NCI-H1694 treated with DMSO at 0.1 percent for 48 hours (cell line): ENCODE measurements at regions not wholly inside any gene's neighbourhood (a gene's known extent, or its start where the extent isn't known, plus 50 kb on each side); places are given as distances from the start of the nearest gene placed in this dataset.

Experiments used
- DNase-seq: peaks from one replicate; lab custom pipeline; 2025; lab: John Stamatoyannopoulos, UW

DNA sequence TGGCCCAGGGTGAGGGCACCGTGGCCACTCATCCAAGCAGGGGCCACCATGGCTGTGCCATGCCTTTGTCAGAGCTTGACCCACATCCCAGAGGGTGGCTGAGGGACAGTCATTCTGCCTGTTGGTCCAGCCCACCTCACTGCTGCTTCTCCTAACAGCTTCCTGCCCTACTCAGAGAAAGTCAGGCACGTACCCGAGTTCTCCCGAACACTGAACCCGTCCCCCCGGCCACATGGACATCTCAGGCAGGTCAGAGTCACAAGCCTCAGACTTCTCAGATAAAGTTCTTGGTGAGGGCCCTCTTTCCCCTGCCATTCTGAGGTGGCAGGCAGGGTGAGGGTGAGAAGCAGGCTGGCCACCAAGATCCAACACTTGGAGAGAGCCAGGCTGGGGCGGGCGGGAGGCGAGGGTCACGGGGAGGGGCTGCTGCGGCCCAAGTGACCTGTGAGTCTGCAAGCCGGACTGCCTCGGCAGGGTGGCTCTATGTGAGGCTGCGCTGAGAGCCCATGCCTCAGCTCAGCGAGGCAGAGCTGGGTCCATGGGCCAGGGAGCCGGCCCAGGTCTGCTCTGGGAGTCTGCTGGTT, 317.8 kb downstream of the TMEM121 start:
- DNase-seq: no peak

GRCh38 chr14:105844810-105845724, 318.7 kb downstream of the TMEM121 start:
- no peak for DNase-seq

DNA sequence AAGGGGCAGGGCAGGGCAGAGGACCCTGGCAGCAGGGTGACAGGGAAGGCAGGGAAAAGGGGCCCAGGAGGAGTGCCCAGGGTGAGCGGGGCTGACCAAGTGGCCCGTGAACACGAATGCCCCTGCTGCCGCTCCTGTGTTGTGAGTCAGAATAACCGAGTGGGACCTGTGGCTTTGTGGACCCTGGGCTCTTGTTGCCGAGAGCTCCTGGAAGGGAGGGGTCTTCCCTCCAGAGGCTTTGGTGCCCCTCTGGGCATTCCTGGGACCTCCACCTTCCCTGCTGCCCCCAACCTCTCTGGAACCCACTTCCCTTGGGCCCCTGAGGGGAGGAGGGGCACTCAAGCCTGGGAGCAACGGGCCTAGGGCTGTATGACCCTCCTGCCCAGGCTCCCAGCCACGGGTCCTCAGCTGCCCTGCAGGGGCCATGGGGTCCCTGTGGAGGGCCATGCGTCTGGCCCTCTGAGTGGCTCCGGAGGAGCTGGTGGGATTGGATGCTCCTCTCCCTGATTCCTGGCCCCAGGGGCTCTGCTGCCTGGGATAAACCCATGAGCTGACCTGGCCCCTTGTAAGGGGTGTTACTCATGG, 319.4 kb downstream of the TMEM121 start:
- no peak for DNase-seq

- DNase-seq: no peak
Observed at GRCh38 chr14:105846312-105846711, 319.9 kb downstream of the TMEM121 start.

GRCh38 chr14:105847400-105847799, 321.0 kb downstream of the TMEM121 start:
- DNase-seq: no peak

DNA sequence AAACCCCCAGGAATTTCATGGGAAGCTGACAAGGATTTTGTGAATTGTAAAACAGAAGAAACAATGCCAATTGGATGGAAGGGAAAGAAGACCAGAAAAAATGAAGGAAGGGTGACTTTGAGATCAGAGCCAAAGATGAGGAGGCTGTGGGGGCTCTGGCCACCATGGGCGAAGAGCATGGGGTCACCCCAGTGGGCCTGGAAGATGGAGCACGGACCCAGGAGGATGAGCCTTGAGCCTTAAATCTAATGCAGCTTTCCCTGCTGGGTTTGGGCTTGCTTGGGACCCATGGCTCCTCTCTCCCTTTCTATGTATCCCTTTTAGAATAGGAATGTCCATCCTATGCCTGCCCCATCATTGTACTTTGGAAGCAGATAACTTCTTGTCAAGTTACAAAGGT, 322.2 kb downstream of the TMEM121 start:
- DNase-seq: no peak

DNA sequence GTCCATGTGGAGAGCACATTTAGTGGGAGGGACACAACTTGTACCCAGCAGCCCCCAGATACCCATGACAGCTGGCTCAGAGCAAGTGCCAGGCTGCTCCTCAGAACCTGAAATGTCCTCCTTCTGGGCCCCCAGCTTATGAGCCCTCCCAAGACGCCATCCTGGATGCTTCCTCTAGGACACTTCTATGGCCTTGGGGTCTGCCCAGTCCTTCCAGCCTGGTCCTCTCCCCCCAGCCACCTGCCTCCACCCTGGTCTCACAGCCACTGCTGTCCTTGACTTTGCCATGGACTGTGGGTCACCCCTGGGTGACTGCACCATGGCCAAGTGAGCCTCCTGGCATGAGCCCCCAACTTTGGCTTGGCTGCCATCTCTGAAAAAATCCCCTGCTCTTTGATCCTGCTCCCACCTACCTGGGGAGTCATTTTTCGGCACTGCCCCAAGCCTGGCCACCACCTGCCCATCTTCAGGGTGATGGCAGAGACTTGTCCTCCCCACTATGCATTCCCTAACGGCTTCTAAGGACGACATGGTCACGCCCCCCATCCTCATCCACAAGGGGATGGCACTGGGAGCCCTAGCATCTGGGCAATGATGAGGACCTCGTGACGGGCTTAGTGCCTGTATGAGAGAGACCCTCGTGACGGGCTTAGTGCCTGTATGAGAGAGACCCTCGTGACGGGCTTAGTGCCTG, 323.7 kb downstream of the TMEM121 start:
- no peak for DNase-seq

GRCh38 chr14:105850853-105851581, 324.6 kb downstream of the TMEM121 start:
- DNase-seq: no peak

DNA sequence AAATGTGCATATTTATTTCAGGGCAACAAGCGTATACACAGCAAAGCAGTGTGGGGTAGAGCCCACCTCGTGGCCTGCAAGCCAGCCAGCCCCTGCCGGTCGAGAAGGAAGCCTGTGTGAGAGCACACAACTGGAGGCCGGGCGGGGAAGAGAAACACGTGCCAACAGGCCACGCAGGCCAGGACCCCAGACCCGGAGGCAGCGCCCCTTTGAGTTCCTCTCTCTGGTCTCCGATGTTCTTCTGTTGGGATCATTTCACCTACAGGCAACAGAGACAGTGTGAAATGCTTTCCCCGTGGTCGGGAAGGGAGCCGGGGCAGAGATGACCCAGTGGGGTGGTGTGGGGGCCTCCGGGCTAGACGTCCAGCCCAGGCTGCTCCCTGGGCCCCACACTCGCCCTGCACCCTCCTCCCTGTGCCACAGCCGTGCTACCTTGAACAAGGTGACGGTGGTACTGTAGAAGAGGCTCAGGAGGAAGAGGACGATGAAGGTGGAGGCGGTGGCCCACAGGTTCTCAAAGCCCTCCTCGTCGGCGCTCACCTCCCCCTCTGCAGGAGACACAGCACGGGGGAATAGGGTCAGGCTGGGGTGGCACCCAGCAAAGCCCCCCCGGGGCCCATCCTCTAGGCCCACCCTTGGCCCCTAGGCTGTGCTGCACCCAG, 325.5 kb downstream of the TMEM121 start:
- no peak for DNase-seq

DNA sequence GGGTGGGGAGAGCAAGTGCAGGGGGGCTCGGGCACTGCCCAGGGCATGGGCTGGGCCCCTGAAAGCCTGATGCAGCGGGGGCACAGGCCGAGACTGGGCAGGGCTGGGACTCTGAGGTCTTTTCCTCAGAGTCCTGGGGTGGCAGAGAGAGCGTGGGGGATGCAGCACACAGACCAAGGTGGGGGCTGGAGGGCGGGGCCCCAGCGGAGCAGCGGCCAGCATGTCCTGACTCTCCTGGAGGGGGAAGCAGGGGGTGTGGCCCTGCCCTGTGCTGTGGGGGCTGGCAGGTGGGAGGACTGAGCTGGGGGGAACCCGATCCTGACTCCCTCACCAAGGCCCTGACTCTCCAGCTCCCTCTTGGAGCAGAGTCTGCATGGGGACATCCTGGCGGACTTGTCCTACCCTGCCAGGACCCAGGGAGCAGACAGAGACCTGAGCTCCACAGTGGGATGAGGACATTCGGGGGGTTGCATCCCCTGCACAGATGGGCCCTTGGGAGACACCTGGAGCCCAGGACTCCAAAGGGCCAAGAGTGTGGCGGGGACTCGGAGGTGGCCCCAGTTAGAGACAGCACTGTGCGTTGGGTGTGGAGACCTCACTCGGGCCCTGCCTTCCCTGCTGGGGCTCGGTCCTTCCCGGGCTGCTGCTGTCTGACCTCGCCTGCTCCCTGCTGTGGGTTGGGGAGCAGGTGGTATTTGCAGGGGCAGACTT, 326.1 kb downstream of the TMEM121 start:
- peak; percentile 98 for DNase-seq

DNA sequence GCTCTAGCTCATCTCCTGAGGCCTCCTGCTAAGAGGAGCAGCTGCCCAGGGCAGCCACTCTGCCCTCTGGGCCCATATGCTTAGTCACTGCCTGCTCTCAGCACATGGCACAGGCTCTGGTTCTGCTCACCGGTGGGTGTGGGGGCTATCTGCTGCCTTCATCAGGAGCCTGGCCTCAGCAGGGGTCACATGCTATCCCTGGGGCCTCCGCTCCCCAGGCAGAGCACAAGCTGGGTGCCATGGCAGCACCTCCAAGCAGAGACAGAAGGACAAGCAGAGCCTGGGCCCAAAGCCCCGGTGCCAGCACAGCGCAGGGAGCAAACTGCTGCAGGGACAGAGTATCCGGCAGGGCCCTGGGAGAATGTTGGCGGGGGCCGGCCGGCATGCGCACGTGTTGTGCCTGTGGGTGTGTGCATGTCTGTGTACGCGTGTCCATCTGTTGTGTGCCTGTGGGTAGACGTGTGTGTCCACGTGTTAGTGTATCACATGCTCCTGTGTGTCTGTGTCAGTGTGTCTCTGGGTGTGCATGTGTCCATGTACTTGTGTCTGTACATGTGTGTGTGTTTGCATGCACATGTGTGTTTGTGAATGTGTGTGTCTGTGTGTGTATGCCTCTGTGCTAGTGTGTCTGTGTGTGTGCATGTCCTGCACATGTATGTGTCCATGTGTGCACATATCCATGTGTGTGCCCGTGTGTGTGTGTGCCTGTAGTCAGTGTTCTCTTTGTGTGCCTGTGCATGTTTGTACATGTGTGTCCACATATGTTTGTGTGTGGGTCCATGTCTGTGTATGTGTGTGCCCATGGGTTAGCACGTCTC, 326.9 kb downstream of the TMEM121 start:
- peak; percentile 99 for DNase-seq

GRCh38 chr14:105853907-105854599, 327.7 kb downstream of the TMEM121 start:
- DNase-seq: no peak

DNA sequence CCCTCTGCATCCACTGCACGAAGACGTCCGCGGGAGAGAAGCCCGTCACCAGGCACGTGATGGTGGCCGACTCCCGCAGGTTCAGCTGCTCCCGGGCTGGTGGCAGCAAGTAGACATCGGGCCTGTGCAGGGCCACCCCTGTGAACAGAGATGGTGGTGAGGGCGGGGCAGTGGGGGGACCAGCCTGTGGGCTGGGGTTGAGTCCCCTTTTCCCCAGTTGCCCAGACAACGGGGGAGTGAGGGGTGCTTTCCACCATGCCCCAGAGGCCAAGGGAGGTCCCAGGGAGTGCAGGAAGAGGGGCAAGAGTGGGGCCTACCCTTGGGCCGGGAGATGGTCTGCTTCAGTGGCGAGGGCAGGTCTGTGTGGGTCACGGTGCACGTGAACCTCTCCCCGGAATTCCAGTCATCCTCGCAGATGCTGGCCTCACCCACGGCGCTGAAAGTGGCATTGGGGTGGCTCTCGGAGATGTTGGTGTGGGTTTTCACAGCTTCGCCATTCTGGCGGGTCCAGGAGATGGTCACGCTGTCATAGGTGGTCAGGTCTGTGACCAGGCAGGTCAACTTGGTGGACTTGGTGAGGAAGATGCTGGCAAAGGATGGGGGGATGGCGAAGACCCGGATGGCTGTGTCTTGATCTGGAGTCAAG, 328.3 kb downstream of the TMEM121 start:
- no peak for DNase-seq

GRCh38 chr14:105855246-105855892, 329.0 kb downstream of the TMEM121 start:
- DNase-seq: no peak

GRCh38 chr14:105855893-105856675, 329.7 kb downstream of the TMEM121 start:
- DNase-seq: no peak

GRCh38 chr14:105856676-105857219, 330.4 kb downstream of the TMEM121 start:
- no peak for DNase-seq

DNA sequence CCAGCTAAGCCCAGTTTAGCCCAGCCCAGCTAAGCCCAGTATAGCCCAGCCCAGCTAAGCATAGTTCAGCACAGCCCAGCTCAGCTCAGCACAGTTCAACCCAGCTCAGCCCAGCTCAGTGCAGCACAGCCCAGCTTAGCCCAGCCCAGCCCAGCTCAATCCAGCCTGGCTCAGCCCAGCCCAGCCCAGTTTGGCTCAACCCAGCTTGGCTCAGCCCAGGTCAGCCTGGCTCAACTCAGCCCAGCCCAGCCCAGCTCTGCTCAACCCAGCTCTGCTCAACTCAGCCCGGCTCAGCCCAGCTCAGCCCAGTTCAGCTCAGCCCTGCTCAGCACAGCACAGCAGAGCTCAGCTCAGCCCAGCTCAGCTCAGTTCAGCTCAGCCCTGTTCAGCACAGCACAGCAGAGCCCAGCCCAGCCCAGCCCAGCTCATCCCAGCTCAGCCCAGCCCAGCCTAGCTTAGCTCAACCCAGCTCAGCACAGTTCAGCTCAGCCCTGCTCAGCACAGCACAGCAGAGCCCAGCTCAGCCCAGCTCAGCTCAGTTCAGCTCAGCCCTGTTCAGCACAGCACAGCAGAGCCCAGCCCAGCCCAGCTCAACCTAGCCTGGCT, 330.9 kb downstream of the TMEM121 start:
- no peak for DNase-seq
